PC-9 (cell line): ENCODE measurements at regions not wholly inside any gene's neighbourhood (a gene's known extent, or its start where the extent isn't known, plus 50 kb on each side); places are given as distances from the start of the nearest gene placed in this dataset.

Source experiments
- CTCF ChIP-seq: fragments of 200-600 bp; sonication (generic); conservative IDR thresholded peaks from 2 replicates; pipeline ENCODE4 v1.6.1; 2017; ENCODE audit warnings: mixed run types, antibody characterized with exemption, mild to moderate bottlenecking, moderate library complexity
- EZH2 ChIP-seq: fragments of 200-600 bp; sonication (generic); IDR thresholded peaks from 2 replicates; pipeline ENCODE4 v1.8.0; 2017; ENCODE audit warnings: antibody characterized with exemption, low read depth

DNA sequence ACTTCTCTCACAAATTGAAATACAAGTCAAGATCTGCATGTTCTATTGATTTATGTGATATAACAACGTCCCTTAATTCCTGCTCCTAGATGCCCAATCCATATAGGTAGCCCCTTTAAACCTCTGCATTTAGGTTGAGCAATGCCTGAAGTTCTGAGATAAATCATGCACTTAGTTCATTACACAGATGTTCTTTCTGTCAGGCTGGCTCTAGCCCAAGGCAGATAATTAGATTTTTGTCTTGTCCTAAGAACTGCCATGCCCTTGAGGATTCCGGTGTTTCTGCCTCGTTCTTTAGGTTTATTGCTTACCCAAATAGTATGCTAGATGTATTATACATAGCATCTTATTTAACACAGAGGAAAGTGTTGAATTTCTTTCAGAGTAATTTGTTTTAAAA is 143.1 kb downstream of the TRAM1L1 start:
- TF ChIP-seq CTCF (no peak), EZH2 (no peak)
